Breast epithelium (tissue), 3 donors: ENCODE measurements at regions not wholly inside any gene's neighbourhood (a gene's known extent, or its start where the extent isn't known, plus 50 kb on each side); places are given as distances from the start of the nearest gene placed in this dataset.

Experiments
- CTCF ChIP-seq, 3 donors: fragments of 450-650 bp; IDR thresholded peaks; one replicate each; pipeline ENCODE4 v1.5.1; 2016 to 2017; ENCODE audit warnings: antibody characterized with exemption in 3 of 3, mild to moderate bottlenecking in 3 of 3, moderate library complexity in 3 of 3
- POLR2A ChIP-seq: fragments of 450-650 bp; IDR thresholded peaks from one replicate; pipeline ENCODE4 v1.6.1; 2016; ENCODE audit warnings: antibody characterized with exemption, mild to moderate bottlenecking, moderate library complexity
- POLR2AphosphoS5 ChIP-seq, 3 donors: sonication (generic); formaldehyde crosslinking; IDR thresholded peaks; one replicate each; pipeline ENCODE4 v1.6.1; 2017; ENCODE audit warnings: antibody characterized with exemption in 3 of 3

- TF ChIP-seq POLR2AphosphoS5 (IDR thresholded peaks at IDR 0.05) = no peak
- peak; percentile 39 to 66 (median 64) for TF ChIP-seq CTCF (IDR thresholded peaks at IDR 0.05)
- no peak for TF ChIP-seq POLR2A
Observed at GRCh38 chr12:71014180-71014785, 93.7 kb upstream of the PTPRR start.
